ENCODE measurements at regions not wholly inside any gene's neighbourhood (a gene's known extent, or its start where the extent isn't known, plus 50 kb on each side); places are given as distances from the start of the nearest gene placed in this dataset.
A peak's percentile ranks its signal among the peaks of the same experiment; 100 is the strongest.

- Histone ChIP-seq H3K27ac (no peak overlapping the region), H3K4me3 (no peak overlapping the region), H3K36me3 (no peaks in the 10 kb centered on the region), H3K27me3 (no peaks in the 10 kb centered on the region), H3K4me1 (no peaks in the 10 kb centered on the region), H3K9me3 (no peaks in the 10 kb centered on the region)
- no peak for TF ChIP-seq CTCF (IDR thresholded peaks at IDR 0.05)
- no peak for DNase-seq
- intact Hi-C loops (cut with DNase I) = no loop called here
- no peak for ATAC-seq
Observed at GRCh38 chr1:48084826-48085225, 87.6 kb upstream of the TRABD2B start.

- Histone ChIP-seq H3K27me3 (no peaks in the 10 kb centered on the region), H3K27ac (no peak overlapping the region), H3K4me3 (no peak overlapping the region), H3K36me3 (no peaks in the 10 kb centered on the region), H3K4me1 (no peaks in the 10 kb centered on the region), H3K9me3 (no peaks in the 10 kb centered on the region)
- no peak for ATAC-seq
- TF ChIP-seq CTCF (IDR thresholded peaks at IDR 0.05) = no peak
- intact Hi-C loops (cut with DNase I) = no loop called here
- no peak for DNase-seq
Observed at GRCh38 chr1:48082271-48082962, 85.2 kb upstream of the TRABD2B start.

GRCh38 chr1:48080331-48081255 is 83.4 kb upstream of the TRABD2B start:
- intact Hi-C loops (cut with DNase I) = no loop called here
- Histone ChIP-seq H3K9me3 (no peaks in the 10 kb centered on the region), H3K27ac (no peak overlapping the region), H3K4me1 (no peaks in the 10 kb centered on the region), H3K4me3 (no peak overlapping the region), H3K27me3 (no peaks in the 10 kb centered on the region), H3K36me3 (no peaks in the 10 kb centered on the region)
- TF ChIP-seq CTCF (IDR thresholded peaks at IDR 0.05) = no peak
- no peak for ATAC-seq
- DNase-seq = peak in 1 of 4 donors; percentile 12

- Histone ChIP-seq H3K27ac (no peak overlapping the region), H3K4me1 (no peaks in the 10 kb centered on the region), H3K9me3 (no peaks in the 10 kb centered on the region), H3K27me3 (no peaks in the 10 kb centered on the region), H3K36me3 (no peaks in the 10 kb centered on the region), H3K4me3 (no peak overlapping the region)
- ATAC-seq (no peak), DNase-seq (no peak)
- intact Hi-C loops (cut with DNase I) = no loop called here
- no peak for TF ChIP-seq CTCF (IDR thresholded peaks at IDR 0.05)
Observed at GRCh38 chr1:48079096-48079495, 81.9 kb upstream of the TRABD2B start.

- H3K36me3 ChIP-seq = no peaks in the 10 kb centered on the region
- no peaks in the 10 kb centered on the region for H3K4me1 ChIP-seq
- no peak overlapping the region for H3K27ac ChIP-seq
- DNase-seq (peak in 1 of 4 donors; percentile 49), ATAC-seq (no peak)
- intact Hi-C loops (cut with DNase I) = no loop called here
- H3K27me3 ChIP-seq = no peaks in the 10 kb centered on the region
- H3K4me3 ChIP-seq = no peak overlapping the region
- no peaks in the 10 kb centered on the region for H3K9me3 ChIP-seq
- no peak for TF ChIP-seq CTCF (IDR thresholded peaks at IDR 0.05)
Observed at GRCh38 chr1:48077795-48078222, 80.6 kb upstream of the TRABD2B start.
